ENCODE measurements at regions not wholly inside any gene's neighbourhood (a gene's known extent, or its start where the extent isn't known, plus 50 kb on each side); places are given as distances from the start of the nearest gene placed in this dataset.

- peak overlapping the region; percentile 68 to 96 (median 83); a peak in 5 of 7 replicates for H3K27ac Mint-ChIP-seq
- no peaks in the 10 kb centered on the region for H3K23me2 ChIP-seq (ENCODE audit: insufficient read length, low read depth, low read length, poor library complexity, severe bottlenecking)
- DNase-seq: peak; percentile 54
- WGBS (ENCODE audit: extremely low coverage, insufficient read length, low lambda C conversion rate): no CpG with 5 or more reads among the region's 7 CpGs
- H2BK5ac ChIP-seq (ENCODE audit: insufficient read length, low read length): no peak overlapping the region
- H3K56ac ChIP-seq (ENCODE audit: insufficient read length, low read depth, low read length): no peak overlapping the region
- no peak overlapping the region for H3T11ph ChIP-seq (ENCODE audit: low read length)
- no peak overlapping the region for H2BK12ac ChIP-seq (ENCODE audit: insufficient read length, low read depth, low read length)
- H3K4me1 ChIP-seq (ENCODE audit: insufficient read depth, low read length): no peaks in the 10 kb centered on the region; the same call in 1 of the 2 replicates
- H2BK120ac ChIP-seq (ENCODE audit: low read depth, low read length, poor library complexity, severe bottlenecking): no peak overlapping the region
- no peaks in the 10 kb centered on the region for H3K79me1 ChIP-seq (ENCODE audit: insufficient read depth, low read depth, low read length, poor library complexity, severe bottlenecking)
- no peak overlapping the region for H2AFZ ChIP-seq (ENCODE audit: low read length)
- H4K5ac ChIP-seq (ENCODE audit: insufficient read length, low read depth, low read length): no peak overlapping the region
- no peak overlapping the region for H4K91ac ChIP-seq (ENCODE audit: insufficient read length, low read depth, low read length)
- peak overlapping the region; percentile 38 for H3K4me2 ChIP-seq (ENCODE audit: insufficient read depth, insufficient read length, low read length)
- no peak overlapping the region for H2BK15ac ChIP-seq (ENCODE audit: low read depth, low read length)
- peaks cover 5 to 18% (median 15%) of the 10 kb centered on the region in 3 experiments; a peak in 6 of 7 replicates for H3K36me3 Mint-ChIP-seq (ENCODE audit: insufficient read depth in 1 of 3, low read depth in 3 of 3)
- no peak overlapping the region for H3K9ac ChIP-seq (ENCODE audit: extremely low read depth, insufficient read length, low read length)
- H3K18ac ChIP-seq (ENCODE audit: insufficient read length, low read depth, low read length): no peak overlapping the region
- H2BK20ac ChIP-seq (ENCODE audit: low read depth, low read length, poor library complexity, severe bottlenecking): no peak overlapping the region
- no peak overlapping the region for H3K23ac ChIP-seq (ENCODE audit: insufficient read length, low read depth, low read length)
- H4K8ac ChIP-seq (replicated peaks; ENCODE audit: insufficient read length, low read depth, low read length): no peak overlapping the region
- H3K27me3 Mint-ChIP-seq (ENCODE audit: low read depth): peaks cover 10% of the 10 kb centered on the region
- no peak overlapping the region for H3K14ac ChIP-seq (ENCODE audit: insufficient read depth, low read length)
- no peak for TF ChIP-seq CTCF (conservative IDR thresholded peaks at IDR 0.05)
- H3K27me3 ChIP-seq (ENCODE audit: insufficient read depth, low read length): no peaks in the 10 kb centered on the region
- H3K4me3 Mint-ChIP-seq: no peak overlapping the region; a peak in 1 of 5 replicates
- H2AK5ac ChIP-seq (ENCODE audit: insufficient read length, low read length): no peak overlapping the region
- H3K4ac ChIP-seq (ENCODE audit: low read depth, low read length): no peak overlapping the region
- no peaks in the 10 kb centered on the region for H4K20me1 ChIP-seq (ENCODE audit: control insufficient read depth, insufficient read depth, insufficient read length)
- peak overlapping the region; percentile 69 for H3K27ac ChIP-seq (ENCODE audit: insufficient read length, low read depth, low read length)
- H3K79me2 ChIP-seq (ENCODE audit: insufficient read depth, low read length): no peaks in the 10 kb centered on the region
- peaks cover 17 to 23% of the 10 kb centered on the region in 2 experiments for H3K9me3 Mint-ChIP-seq
- no peaks in the 10 kb centered on the region for H3K9me3 ChIP-seq (ENCODE audit: control insufficient read depth, low read depth, low read length)
- peaks cover 7 to 16% of the 10 kb centered on the region in 2 experiments for H3K4me1 Mint-ChIP-seq
These were observed 316.7 kb upstream of the CDH12 start for GRCh38 chr5:23169660-23170416.

Data from H9 (cell line).